AG04449 (cell line): ENCODE measurements at regions not wholly inside any gene's neighbourhood (a gene's known extent, or its start where the extent isn't known, plus 50 kb on each side); places are given as distances from the start of the nearest gene placed in this dataset.

ENCODE experiments used
- CTCF ChIA-PET: fragments of 350-600 bp; formaldehyde crosslinking; extraction: SDS; loops from one replicate; lab custom pipeline; 2021; ENCODE audit warnings: antibody characterized with exemption; lab: Yijun Ruan, JAX
- POLR2A ChIA-PET: fragments of 400-600, 350-600 bp; formaldehyde crosslinking; extraction: SDS; loops from one replicate; lab custom pipeline; 2020; ENCODE audit warnings: antibody characterized with exemption, inconsistent platforms; lab: Yijun Ruan, JAX
- DNase-seq: peaks from one replicate; pipeline ENCODE4 v3.0.0-alpha.2; 2010; ENCODE audit warnings: low read depth, low spot score
- H3K4me3 ChIP-seq: 2 replicates; pipeline ENCODE4 v1.5.1; 2011; ENCODE audit warnings: low read depth, mild to moderate bottlenecking, control low read depth, low read length
- CTCF ChIP-seq: IDR thresholded peaks from one replicate; pipeline ENCODE4 v1.5.1; 2011; ENCODE audit warnings: mild to moderate bottlenecking, moderate library complexity, low read length, control low read depth, inconsistent platforms; ENCODE audit not compliant: insufficient read depth; ENCODE audit errors: missing control alignments

GRCh38 chr18:78670778-78671391, 308.7 kb upstream of the SALL3 start:
- DNase-seq = no peak
- POLR2A ChIA-PET = no interaction called here
- no peak overlapping the region for H3K4me3 ChIP-seq
- no peak for TF ChIP-seq CTCF
- CTCF ChIA-PET = no interaction called here

DNA sequence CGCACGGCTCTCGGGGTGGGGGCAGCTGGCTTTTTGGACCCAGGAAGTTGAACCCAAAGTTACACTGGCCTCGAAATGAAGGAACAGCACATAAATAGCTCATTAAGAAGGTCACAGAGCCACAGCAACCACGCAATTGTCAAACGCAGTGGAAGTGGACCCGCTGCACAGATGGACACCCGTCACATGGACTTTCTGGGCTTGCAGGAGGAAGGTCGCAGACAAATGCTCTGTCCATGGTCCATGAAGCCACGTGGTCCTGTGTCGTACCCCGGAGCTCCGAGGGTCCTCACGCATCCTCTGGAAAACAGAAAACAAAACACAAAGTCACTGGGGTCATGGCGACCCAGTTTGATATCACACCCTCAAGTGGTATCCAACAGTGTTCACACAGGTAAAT, 308.1 kb upstream of the SALL3 start:
- no peak for TF ChIP-seq CTCF
- POLR2A ChIA-PET = no interaction called here
- CTCF ChIA-PET = no interaction called here
- H3K4me3 ChIP-seq = no peak overlapping the region
- no peak for DNase-seq

DNA sequence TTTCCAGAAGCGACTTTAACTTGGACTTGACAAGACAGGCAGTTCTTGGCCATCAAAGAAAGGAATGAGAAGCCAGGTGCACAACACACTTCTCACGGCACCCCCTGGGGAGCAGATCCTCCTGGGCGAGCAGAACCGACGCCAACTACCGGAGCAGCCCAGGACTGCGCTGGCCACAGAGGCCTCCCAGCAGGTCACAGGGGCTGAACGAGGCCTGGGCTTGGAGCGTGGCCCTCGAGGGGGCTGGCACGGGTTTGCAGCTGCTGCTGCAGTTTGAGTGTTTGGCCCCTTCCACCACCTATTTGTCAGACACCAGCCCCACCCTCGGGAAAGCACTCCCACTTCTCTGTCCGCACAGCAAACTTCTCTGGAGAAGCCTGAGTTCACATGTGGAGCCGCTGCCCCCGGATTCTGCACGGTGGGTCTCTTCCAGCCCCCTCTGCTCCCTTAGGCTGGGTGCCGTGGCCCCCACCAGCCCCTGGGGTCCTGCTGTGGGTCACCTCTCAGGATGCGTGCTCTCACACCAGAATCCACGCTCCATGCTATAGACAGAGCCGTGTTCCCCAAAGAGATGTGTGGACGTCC, 306.7 kb upstream of the SALL3 start:
- TF ChIP-seq CTCF = no peak
- H3K4me3 ChIP-seq = no peak overlapping the region
- CTCF ChIA-PET = no interaction called here
- POLR2A ChIA-PET = no interaction called here
- DNase-seq = no peak

- POLR2A ChIA-PET = no interaction called here
- no peak for TF ChIP-seq CTCF
- CTCF ChIA-PET = no interaction called here
- H3K4me3 ChIP-seq = no peak overlapping the region
- DNase-seq = no peak
Measured at GRCh38 chr18:78673516-78674321, 305.9 kb upstream of the SALL3 start.

DNA sequence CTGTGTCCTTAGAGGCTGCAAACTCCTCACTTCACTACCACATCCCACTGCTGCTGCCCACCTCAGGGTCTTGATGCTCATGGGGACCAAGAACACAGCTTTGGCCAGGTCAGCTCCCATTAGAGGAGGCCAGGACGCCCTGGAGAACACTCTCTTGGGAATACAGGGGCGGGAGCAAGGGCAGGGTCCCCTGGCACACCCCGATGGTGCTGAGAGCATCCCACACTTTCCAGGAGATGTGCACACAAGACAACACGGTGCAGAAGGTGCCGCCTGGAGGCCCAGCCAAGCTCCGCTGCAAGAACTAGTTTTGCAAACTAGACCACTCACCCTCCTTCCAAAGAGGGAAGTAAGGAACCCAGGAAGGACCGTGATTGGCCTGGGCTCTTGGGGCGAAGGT, 304.4 kb upstream of the SALL3 start:
- H3K4me3 ChIP-seq = no peak overlapping the region
- CTCF ChIA-PET = no interaction called here
- no peak for DNase-seq
- POLR2A ChIA-PET = no interaction called here
- TF ChIP-seq CTCF = no peak
